ENCODE measurements at regions not wholly inside any gene's neighbourhood (a gene's known extent, or its start where the extent isn't known, plus 50 kb on each side); places are given as distances from the start of the nearest gene placed in this dataset.
A peak's percentile ranks its signal among the peaks of the same experiment; 100 is the strongest.

- DNase-seq (ENCODE audit: low read depth in 4 of 4, low spot score in 3 of 4): no peak
Measured at GRCh38 chr19:30266687-30267086, 105.5 kb upstream of the ZNF536 start.

DNA sequence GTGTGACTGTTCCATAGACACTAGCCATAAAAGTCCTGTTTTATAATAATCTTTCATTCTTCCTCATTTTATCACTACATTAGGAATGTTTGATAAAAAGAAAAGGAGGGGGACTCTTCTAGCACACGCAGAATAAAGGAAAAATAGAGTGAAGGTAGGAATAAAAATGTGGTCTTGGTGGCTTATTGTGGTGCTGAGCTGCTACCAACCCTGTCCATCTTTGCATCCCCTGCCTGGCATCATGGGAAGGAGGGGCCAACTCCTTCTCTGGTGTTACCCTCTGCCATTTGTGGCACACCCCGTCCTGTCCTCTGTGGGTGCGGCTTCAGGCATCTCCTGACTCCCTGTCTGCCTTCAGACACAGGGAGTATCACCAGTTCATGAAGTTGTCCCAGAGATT is 104.9 kb upstream of the ZNF536 start:
- no peak for DNase-seq (ENCODE audit: low read depth in 4 of 4, low spot score in 3 of 4)

DNA sequence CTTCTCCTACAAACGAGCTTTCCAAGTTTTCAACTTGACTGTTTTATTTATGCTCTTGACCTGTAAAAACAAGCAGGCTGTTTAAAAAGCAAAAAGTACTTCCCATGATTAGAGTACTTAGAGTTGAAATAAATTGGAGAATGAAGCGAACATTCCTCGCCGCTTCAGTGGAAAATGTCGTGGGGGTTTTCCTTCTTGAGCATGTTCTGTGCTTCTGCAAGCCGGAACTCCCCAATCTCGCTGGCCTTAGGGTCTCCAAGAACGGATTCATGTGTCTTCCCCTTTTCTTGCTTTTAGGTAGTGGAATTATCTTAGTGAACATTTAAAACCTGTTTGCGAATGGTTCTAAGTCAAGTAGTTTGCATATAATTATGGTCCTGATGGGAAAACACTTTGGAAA is 103.6 kb upstream of the ZNF536 start:
- DNase-seq (ENCODE audit: low read depth in 4 of 4, low spot score in 3 of 4): peak in 1 of 4 donors; percentile 10

DNA sequence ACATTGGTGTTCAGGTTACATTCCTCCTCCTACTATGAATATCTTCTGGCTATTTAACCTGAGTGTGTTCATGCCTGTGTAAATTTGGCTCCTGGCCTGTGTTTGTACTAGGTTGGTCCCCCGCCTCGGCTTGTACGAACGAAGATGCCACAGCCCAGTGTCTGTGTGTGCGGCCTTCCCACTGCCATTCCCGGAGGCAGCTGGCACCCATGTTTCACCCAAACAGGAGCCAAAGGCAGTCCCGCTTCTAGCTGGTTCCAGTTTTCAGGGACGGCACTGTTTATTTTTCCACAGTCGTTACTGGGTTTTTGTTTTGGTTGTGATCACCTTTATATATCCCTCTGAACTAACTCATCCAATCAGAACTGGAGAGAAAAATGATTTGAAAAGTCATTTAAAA is 102.5 kb upstream of the ZNF536 start:
- DNase-seq (ENCODE audit: low read depth in 4 of 4, low spot score in 3 of 4): no peak

- DNase-seq (ENCODE audit: low read depth in 4 of 4, low spot score in 3 of 4): no peak
Measured at GRCh38 chr19:30271816-30272215, 100.4 kb upstream of the ZNF536 start.

GRCh38 chr19:30272554-30272953 is 99.6 kb upstream of the ZNF536 start:
- DNase-seq (ENCODE audit: low read depth in 4 of 4, low spot score in 3 of 4): no peak

GRCh38 chr19:30273184-30273583 is 99.0 kb upstream of the ZNF536 start:
- DNase-seq (ENCODE audit: low read depth in 4 of 4, low spot score in 3 of 4): no peak

- no peak for DNase-seq (ENCODE audit: low read depth in 4 of 4, low spot score in 3 of 4)
Measured at GRCh38 chr19:30274987-30275386, 97.2 kb upstream of the ZNF536 start.

- DNase-seq (ENCODE audit: low read depth in 4 of 4, low spot score in 3 of 4): no peak
Measured at GRCh38 chr19:30276011-30276882, 95.9 kb upstream of the ZNF536 start.

GRCh38 chr19:30276883-30277280 is 95.3 kb upstream of the ZNF536 start:
- no peak for DNase-seq (ENCODE audit: low read depth in 4 of 4, low spot score in 3 of 4)

DNA sequence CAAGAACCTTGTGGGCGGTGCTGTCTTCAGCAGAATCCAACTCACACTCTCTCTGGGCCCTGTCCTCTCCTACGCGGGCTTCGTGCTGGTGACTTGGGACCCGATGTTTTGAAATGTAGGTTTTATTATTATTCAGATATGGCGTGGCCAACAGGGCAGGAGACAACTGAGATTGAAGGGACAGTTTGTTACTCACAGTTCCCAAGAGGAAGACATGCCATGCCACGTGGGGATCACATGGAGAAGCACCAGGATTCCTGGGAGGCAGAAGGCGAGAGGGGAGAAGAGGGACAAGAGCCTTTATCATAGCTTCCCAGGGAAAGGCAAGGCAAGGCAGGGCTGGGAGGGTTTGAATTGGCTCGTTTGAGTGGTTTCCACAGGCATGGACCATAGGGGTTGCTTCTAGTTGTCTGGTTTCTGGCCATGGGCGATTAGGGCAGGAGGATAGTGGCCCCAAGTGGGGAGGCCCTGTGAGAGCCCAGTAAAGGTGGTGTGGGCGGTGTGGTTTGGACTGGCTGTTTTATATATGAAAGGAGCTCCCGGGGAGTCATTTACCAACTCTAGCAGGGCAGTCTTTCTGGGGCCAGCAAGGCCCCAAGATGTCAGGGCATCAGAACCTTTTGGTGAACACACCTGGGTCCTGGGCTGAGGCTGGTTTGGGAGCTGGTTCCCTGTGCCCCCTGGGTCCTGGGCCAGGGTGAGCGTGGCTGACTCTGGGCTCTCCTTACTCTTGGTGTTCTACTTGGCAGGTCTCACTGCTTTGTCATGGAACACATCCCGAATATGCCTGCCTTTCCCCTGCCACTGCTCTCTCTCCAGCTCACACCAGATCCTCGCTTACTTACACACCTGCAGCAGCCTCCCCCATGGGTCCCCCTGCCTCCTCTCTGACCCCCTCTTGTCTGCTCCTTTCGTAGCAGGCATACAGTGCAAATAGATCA is 94.0 kb upstream of the ZNF536 start:
- DNase-seq (ENCODE audit: low read depth in 4 of 4, low spot score in 3 of 4): no peak

- no peak for DNase-seq (ENCODE audit: low read depth in 4 of 4, low spot score in 3 of 4)
Measured at GRCh38 chr19:30278882-30279254, 93.3 kb upstream of the ZNF536 start.

GRCh38 chr19:30280018-30280417 is 92.2 kb upstream of the ZNF536 start:
- no peak for DNase-seq (ENCODE audit: low read depth in 4 of 4, low spot score in 3 of 4)

DNA sequence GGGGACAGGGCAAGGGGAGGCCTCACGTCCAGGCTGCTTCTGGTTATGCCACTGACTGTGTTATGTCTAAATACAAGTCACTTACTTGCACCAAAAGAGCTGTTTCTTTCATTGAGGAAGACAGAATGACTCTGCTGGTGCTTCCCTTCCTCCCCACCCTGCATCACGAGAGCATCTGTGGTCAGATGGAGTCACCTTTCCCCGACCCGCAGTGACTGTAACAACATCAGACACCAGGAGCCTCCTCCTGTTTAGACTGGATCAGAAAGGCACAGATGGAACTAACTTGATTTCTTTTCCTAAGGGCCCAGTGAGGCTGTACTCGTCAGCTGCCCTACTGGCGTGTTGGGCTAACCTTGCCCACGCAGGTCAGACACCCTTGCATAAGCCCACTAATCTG is 90.3 kb upstream of the ZNF536 start:
- no peak for DNase-seq (ENCODE audit: low read depth in 4 of 4, low spot score in 3 of 4)

DNA sequence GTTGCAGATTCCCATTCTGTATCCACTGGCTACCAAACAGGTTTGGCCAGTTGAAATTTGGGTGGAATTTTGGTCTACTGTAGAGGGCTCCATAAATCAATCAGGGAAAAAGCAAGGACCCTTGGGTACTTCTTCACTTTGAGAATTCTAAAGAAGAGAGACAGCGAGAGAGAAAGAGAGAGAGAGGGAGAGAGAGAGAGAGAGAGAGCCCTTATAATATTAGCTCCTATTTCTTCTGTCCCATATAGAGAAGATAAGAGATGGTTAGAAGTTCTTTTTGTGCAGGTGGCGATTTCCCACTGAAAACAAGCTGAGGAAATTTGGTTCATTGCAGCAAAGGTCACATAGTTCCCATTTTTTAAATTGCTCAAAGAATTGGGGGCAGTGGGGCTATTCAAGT is 88.6 kb upstream of the ZNF536 start:
- no peak for DNase-seq (ENCODE audit: low read depth in 4 of 4, low spot score in 3 of 4)

- no peak for DNase-seq (ENCODE audit: low read depth in 4 of 4, low spot score in 3 of 4)
Measured at GRCh38 chr19:30284209-30284608, 88.0 kb upstream of the ZNF536 start.

GRCh38 chr19:30284885-30285284 is 87.3 kb upstream of the ZNF536 start:
- no peak for DNase-seq (ENCODE audit: low read depth in 4 of 4, low spot score in 3 of 4)

GRCh38 chr19:30286378-30286777 is 85.8 kb upstream of the ZNF536 start:
- DNase-seq (ENCODE audit: low read depth in 4 of 4, low spot score in 3 of 4): no peak

DNA sequence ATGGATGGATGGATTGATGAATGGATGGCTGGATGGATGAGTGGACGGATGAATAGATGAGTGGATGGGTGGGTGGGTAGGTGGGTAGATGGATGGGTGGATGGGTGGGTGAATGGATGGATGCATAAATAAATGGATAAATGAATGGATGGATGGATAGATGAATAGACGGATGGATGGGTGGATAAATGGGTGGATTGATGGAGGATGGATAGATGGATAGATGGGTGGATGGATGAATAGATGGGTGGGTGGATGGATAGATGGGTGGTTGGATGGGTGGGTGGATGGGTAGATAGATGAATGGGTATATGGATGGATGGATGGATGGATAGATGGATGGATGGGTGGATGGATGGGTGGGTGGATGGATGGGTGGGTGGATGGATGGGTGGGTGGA is 84.9 kb upstream of the ZNF536 start:
- DNase-seq (ENCODE audit: low read depth in 4 of 4, low spot score in 3 of 4): no peak

DNA sequence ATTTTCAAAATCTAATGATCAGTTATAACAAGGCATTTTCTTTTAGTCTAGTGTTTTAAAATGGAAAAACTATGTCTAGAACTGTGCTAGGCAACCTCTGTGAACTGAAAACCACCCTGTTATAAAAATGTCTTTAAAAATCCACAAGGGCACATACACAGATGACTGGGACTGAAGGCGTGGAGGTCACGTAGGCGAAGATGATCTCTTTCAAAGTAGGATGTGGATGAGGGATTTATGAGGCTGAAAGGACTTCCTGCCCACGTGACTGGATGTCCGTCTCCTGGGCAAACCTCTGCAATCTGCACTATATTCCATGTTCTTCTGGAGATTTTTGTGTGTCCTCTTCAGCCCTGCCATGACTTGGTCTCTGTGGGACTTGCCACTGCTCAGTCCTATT is 84.2 kb upstream of the ZNF536 start:
- no peak for DNase-seq (ENCODE audit: low read depth in 4 of 4, low spot score in 3 of 4)

DNA sequence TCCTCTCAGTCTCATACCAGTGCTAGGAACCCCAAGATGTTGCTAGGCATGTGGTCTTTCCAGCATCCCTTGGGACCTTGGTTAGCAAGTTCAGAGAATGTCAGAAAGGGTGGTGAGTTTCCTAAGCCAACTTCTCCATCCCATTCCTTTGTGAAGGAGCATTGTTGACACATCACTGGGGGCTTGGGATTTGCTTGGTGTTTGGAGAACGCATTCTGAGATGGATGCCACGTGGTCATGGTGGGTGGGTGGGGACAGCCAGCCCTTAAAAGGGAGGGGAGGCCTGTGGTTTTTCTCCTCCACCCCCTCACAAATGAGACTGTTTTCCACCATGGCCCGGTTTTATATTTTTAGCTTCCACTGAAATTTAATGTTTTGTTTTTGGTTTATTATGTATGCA is 83.3 kb upstream of the ZNF536 start:
- no peak for DNase-seq (ENCODE audit: low read depth in 4 of 4, low spot score in 3 of 4)

- no peak for DNase-seq (ENCODE audit: low read depth in 4 of 4, low spot score in 3 of 4)
Measured at GRCh38 chr19:30289336-30289735, 82.8 kb upstream of the ZNF536 start.

Measured in left renal pelvis (tissue), 4 donors.